ENCODE measurements at regions not wholly inside any gene's neighbourhood (a gene's known extent, or its start where the extent isn't known, plus 50 kb on each side); places are given as distances from the start of the nearest gene placed in this dataset.

GRCh38 chr16:13394488-13394887, 493.1 kb downstream of the SHISA9 start:
- TF ChIP-seq CTCF (IDR thresholded peaks at IDR 0.05) (no peak), POLR2AphosphoS5 (IDR thresholded peaks at IDR 0.05) (no peak)
